Fibroblast of upper back skin (primary cell): ENCODE measurements at regions not wholly inside any gene's neighbourhood (a gene's known extent, or its start where the extent isn't known, plus 50 kb on each side); places are given as distances from the start of the nearest gene placed in this dataset.
A peak's percentile ranks its signal among the peaks of the same experiment; 100 is the strongest.
"Not testable (repeated sequence)": the region's sequence is repeated elsewhere in the genome, so short reads cannot be mapped to it uniquely, and the experiment has no call there.

Source experiments
- DNase-seq: peaks from one replicate; pipeline ENCODE4 v3.0.0-alpha.2; 2013

GRCh38 chr16:65828296-65828695 lies 538.2 kb upstream of the CDH5 start:
- no peak for DNase-seq

- DNase-seq = no peak
Measured at GRCh38 chr16:65827231-65827630, 539.3 kb upstream of the CDH5 start.

GRCh38 chr16:65825191-65825856 lies 541.2 kb upstream of the CDH5 start:
- no peak for DNase-seq

GRCh38 chr16:65822148-65822547 lies 544.3 kb upstream of the CDH5 start:
- no peak for DNase-seq

- DNase-seq = no peak
Measured at GRCh38 chr16:65819136-65819898, 547.2 kb upstream of the CDH5 start.

- no peak for DNase-seq
Measured at GRCh38 chr16:65817799-65818198, 548.7 kb upstream of the CDH5 start.

GRCh38 chr16:65817066-65817465 lies 549.4 kb upstream of the CDH5 start:
- DNase-seq = no peak

GRCh38 chr16:65816556-65816955 lies 549.9 kb upstream of the CDH5 start:
- no peak for DNase-seq

- DNase-seq = no peak
Measured at GRCh38 chr16:65815707-65816106, 550.8 kb upstream of the CDH5 start.

GRCh38 chr16:65813879-65814278 lies 552.6 kb upstream of the CDH5 start:
- not testable (repeated sequence) for DNase-seq

- DNase-seq = no peak
Measured at GRCh38 chr16:65809627-65810026, 556.9 kb upstream of the CDH5 start.

GRCh38 chr16:65808790-65809189 lies 557.7 kb upstream of the CDH5 start:
- no peak for DNase-seq

GRCh38 chr16:65807858-65808257 lies 558.6 kb upstream of the CDH5 start:
- DNase-seq = no peak

- not testable (repeated sequence) for DNase-seq
Measured at GRCh38 chr16:65805704-65806103, 560.8 kb upstream of the CDH5 start.

- no peak for DNase-seq
Measured at GRCh38 chr16:65796481-65796880, 570.0 kb upstream of the CDH5 start.

GRCh38 chr16:65794973-65795372 lies 571.5 kb upstream of the CDH5 start:
- DNase-seq = no peak

- DNase-seq = no peak
Measured at GRCh38 chr16:65793781-65794180, 572.7 kb upstream of the CDH5 start.

- no peak for DNase-seq
Measured at GRCh38 chr16:65790768-65791167, 575.7 kb upstream of the CDH5 start.

GRCh38 chr16:65789161-65789945 lies 577.1 kb upstream of the CDH5 start:
- no peak for DNase-seq

- DNase-seq = no peak
Measured at GRCh38 chr16:65788434-65789140, 577.9 kb upstream of the CDH5 start.

GRCh38 chr16:65787921-65788320 lies 578.6 kb upstream of the CDH5 start:
- DNase-seq = no peak

GRCh38 chr16:65786916-65787315 lies 579.6 kb upstream of the CDH5 start:
- DNase-seq = peak; percentile 28
